Breast epithelium (tissue), 4 donors: ENCODE measurements at regions not wholly inside any gene's neighbourhood (a gene's known extent, or its start where the extent isn't known, plus 50 kb on each side); places are given as distances from the start of the nearest gene placed in this dataset.

ENCODE experiments used
- DNase-seq, 2 donors: peaks; one replicate each; pipeline ENCODE4 v3.0.0-alpha.2; 2019; ENCODE audit warnings: low spot score in 2 of 2
- H3K27ac ChIP-seq, 2 donors: fragments of 200-600 bp; sonication (generic) in 1 of 2; one replicate each; pipeline ENCODE4 v1.5.1; 2016 to 2019; ENCODE audit warnings: mild to moderate bottlenecking in 1 of 2
- H3K27me3 ChIP-seq, 2 donors: fragments of 200-600 bp; sonication (generic) in 1 of 2; one replicate each; pipeline versions ENCODE4 v1.5.1 to v1.6.0; 2017 to 2019; ENCODE audit warnings: control low read depth in 1 of 2, mild to moderate bottlenecking in 1 of 2
- H3K36me3 ChIP-seq: fragments of 200-600 bp; one replicate; pipeline ENCODE4 v1.5.1; 2019
- H3K4me1 ChIP-seq, 2 donors: fragments of 200-600 bp; sonication (generic); one replicate each; pipeline ENCODE4 v1.5.1; 2016 to 2019; ENCODE audit warnings: control low read depth in 1 of 2
- H3K4me3 ChIP-seq, 3 donors: fragments of 200-600 bp; sonication (generic); 1 replicate in 2 of 3; 2 replicates in 1 of 3; pipeline ENCODE4 v1.5.1; 2016 to 2019; ENCODE audit warnings: mild to moderate bottlenecking in 3 of 3, moderate library complexity in 2 of 3
- H3K9me3 ChIP-seq, 2 donors: fragments of 200-600 bp; sonication (generic) in 1 of 2; one replicate each; pipeline ENCODE4 v1.5.1; 2016 to 2019; ENCODE audit warnings: control low read depth in 1 of 2
- CTCF ChIP-seq, 3 donors: fragments of 450-650 bp; IDR thresholded peaks; one replicate each; pipeline ENCODE4 v1.5.1; 2016 to 2017; ENCODE audit warnings: antibody characterized with exemption in 3 of 3, mild to moderate bottlenecking in 3 of 3, moderate library complexity in 3 of 3
- POLR2A ChIP-seq: fragments of 450-650 bp; IDR thresholded peaks from one replicate; pipeline ENCODE4 v1.6.1; 2016; ENCODE audit warnings: antibody characterized with exemption, mild to moderate bottlenecking, moderate library complexity
- POLR2AphosphoS5 ChIP-seq, 3 donors: sonication (generic); formaldehyde crosslinking; IDR thresholded peaks; one replicate each; pipeline ENCODE4 v1.6.1; 2017; ENCODE audit warnings: antibody characterized with exemption in 3 of 3
- intact Hi-C: fragments of 100-400 bp; cut with DNase I; formaldehyde crosslinking; loops from one replicate; pipeline ENCODE4 v1.15.1; 2023; ENCODE audit warnings: low total_unique reads

- no peak overlapping the region for H3K27ac ChIP-seq
- H3K4me1 ChIP-seq = no peaks in the 10 kb centered on the region
- H3K36me3 ChIP-seq = peaks cover 1% of the 10 kb centered on the region
- H3K9me3 ChIP-seq = no peaks in the 10 kb centered on the region
- TF ChIP-seq CTCF (IDR thresholded peaks at IDR 0.05) (no peak), POLR2AphosphoS5 (IDR thresholded peaks at IDR 0.05) (no peak), POLR2A (no peak)
- H3K4me3 ChIP-seq = no peak overlapping the region
- intact Hi-C loops = no loop called here
- no peak for DNase-seq
- H3K27me3 ChIP-seq = no peaks in the 10 kb centered on the region
Measured at GRCh38 chr3:87175732-87176131, 51.4 kb upstream of the CHMP2B start.

GRCh38 chr3:87173776-87174175 lies 53.3 kb upstream of the CHMP2B start:
- no peak overlapping the region for H3K4me3 ChIP-seq
- no peak overlapping the region for H3K27ac ChIP-seq
- H3K9me3 ChIP-seq = no peaks in the 10 kb centered on the region
- no peaks in the 10 kb centered on the region for H3K27me3 ChIP-seq
- H3K36me3 ChIP-seq = no peaks in the 10 kb centered on the region
- no peak for TF ChIP-seq POLR2AphosphoS5 (IDR thresholded peaks at IDR 0.05)
- no peak for TF ChIP-seq POLR2A
- no peak for TF ChIP-seq CTCF (IDR thresholded peaks at IDR 0.05)
- intact Hi-C loops = no loop called here
- DNase-seq = no peak
- H3K4me1 ChIP-seq = no peaks in the 10 kb centered on the region

GRCh38 chr3:87173071-87173470 lies 54.0 kb upstream of the CHMP2B start:
- no peaks in the 10 kb centered on the region for H3K36me3 ChIP-seq
- no peaks in the 10 kb centered on the region for H3K4me1 ChIP-seq
- no peaks in the 10 kb centered on the region for H3K27me3 ChIP-seq
- TF ChIP-seq CTCF (IDR thresholded peaks at IDR 0.05) (no peak), POLR2AphosphoS5 (IDR thresholded peaks at IDR 0.05) (no peak), POLR2A (no peak)
- H3K4me3 ChIP-seq = no peak overlapping the region
- no peak overlapping the region for H3K27ac ChIP-seq
- DNase-seq = no peak
- no peaks in the 10 kb centered on the region for H3K9me3 ChIP-seq
- intact Hi-C loops = no loop called here

GRCh38 chr3:87167628-87168456 lies 59.3 kb upstream of the CHMP2B start:
- Histone ChIP-seq H3K9me3 (no peaks in the 10 kb centered on the region), H3K4me1 (no peaks in the 10 kb centered on the region), H3K27me3 (no peaks in the 10 kb centered on the region), H3K4me3 (peak overlapping the region; percentile 14 to 53 (median 39)), H3K36me3 (no peaks in the 10 kb centered on the region), H3K27ac (no peak overlapping the region)
- intact Hi-C loops = no loop called here
- DNase-seq = no peak
- TF ChIP-seq POLR2A (no peak), CTCF (IDR thresholded peaks at IDR 0.05) (peak in 2 of 3 donors; percentile 34 to 58), POLR2AphosphoS5 (IDR thresholded peaks at IDR 0.05) (no peak)

GRCh38 chr3:87164245-87164644 lies 62.9 kb upstream of the CHMP2B start:
- H3K9me3 ChIP-seq = no peaks in the 10 kb centered on the region
- no peak overlapping the region for H3K27ac ChIP-seq
- H3K4me1 ChIP-seq = no peaks in the 10 kb centered on the region
- no peaks in the 10 kb centered on the region for H3K27me3 ChIP-seq
- no peaks in the 10 kb centered on the region for H3K36me3 ChIP-seq
- no peak for DNase-seq
- H3K4me3 ChIP-seq = no peak overlapping the region
- intact Hi-C loops = no loop called here
- TF ChIP-seq CTCF (IDR thresholded peaks at IDR 0.05) (no peak), POLR2A (no peak), POLR2AphosphoS5 (IDR thresholded peaks at IDR 0.05) (no peak)
